ENCODE measurements at regions not wholly inside any gene's neighbourhood (a gene's known extent, or its start where the extent isn't known, plus 50 kb on each side); places are given as distances from the start of the nearest gene placed in this dataset.

GRCh38 chr11:109017489-109017888, 352.6 kb downstream of the DDX10 start:
- TF ChIP-seq TARDBP (IDR thresholded peaks at IDR 0.05) (no peak), SP1 (IDR thresholded peaks at IDR 0.05) (no peak), BHLHE40 (IDR thresholded peaks at IDR 0.05; ENCODE audit: borderline replicate concordance) (no peak), FOXM1 (IDR thresholded peaks at IDR 0.05; ENCODE audit: borderline replicate concordance) (no peak), ARNT (IDR thresholded peaks at IDR 0.05) (no peak), PKNOX1 (IDR thresholded peaks at IDR 0.05) (no peak), NFRKB (IDR thresholded peaks at IDR 0.05) (no peak), ZNF384 (IDR thresholded peaks at IDR 0.05) (no peak), HDGF (IDR thresholded peaks at IDR 0.05; ENCODE audit: borderline replicate concordance) (no peak), SUZ12 (IDR thresholded peaks at IDR 0.05) (no peak), FOXK2 (IDR thresholded peaks at IDR 0.05) (no peak), FOXA1 (IDR thresholded peaks at IDR 0.05) (no peak), LEF1 (IDR thresholded peaks at IDR 0.05; ENCODE audit: borderline replicate concordance) (no peak), CTBP1 (IDR thresholded peaks at IDR 0.05; ENCODE audit: borderline replicate concordance) (no peak), L3MBTL2 (conservative IDR thresholded peaks at IDR 0.05) (no peak)
- DNase-seq (ENCODE audit: extremely low spot score): no peak
- CTCF ChIA-PET: no interaction called here
- POLR2A ChIA-PET: no interaction called here

GRCh38 chr11:109018639-109019038, 353.8 kb downstream of the DDX10 start:
- POLR2A ChIA-PET: no interaction called here

GRCh38 chr11:109019342-109019936, 354.6 kb downstream of the DDX10 start:
- CTCF ChIA-PET: no interaction called here
- no peak for DNase-seq (ENCODE audit: extremely low spot score)
- TF ChIP-seq BHLHE40 (IDR thresholded peaks at IDR 0.05; ENCODE audit: borderline replicate concordance): no peak
- POLR2A ChIA-PET: no interaction called here

More at GRCh38 chr11:109018639-109019038, 353.8 kb downstream of the DDX10 start:
- no peak for TF ChIP-seq TARDBP (IDR thresholded peaks at IDR 0.05)
- TF ChIP-seq SUZ12 (IDR thresholded peaks at IDR 0.05): no peak
- TF ChIP-seq ARNT (IDR thresholded peaks at IDR 0.05): no peak
- TF ChIP-seq FOXM1 (IDR thresholded peaks at IDR 0.05; ENCODE audit: borderline replicate concordance): no peak
- no peak for TF ChIP-seq CTBP1 (IDR thresholded peaks at IDR 0.05; ENCODE audit: borderline replicate concordance)
- no peak for TF ChIP-seq PKNOX1 (IDR thresholded peaks at IDR 0.05)
- TF ChIP-seq HDGF (IDR thresholded peaks at IDR 0.05; ENCODE audit: borderline replicate concordance): no peak
- TF ChIP-seq ZNF384 (IDR thresholded peaks at IDR 0.05): no peak
- TF ChIP-seq ELF4 (IDR thresholded peaks at IDR 0.05): no peak
- TF ChIP-seq FOXA1 (IDR thresholded peaks at IDR 0.05): no peak
- TF ChIP-seq SP1 (IDR thresholded peaks at IDR 0.05): no peak
- no peak for TF ChIP-seq LEF1 (IDR thresholded peaks at IDR 0.05; ENCODE audit: borderline replicate concordance)
- TF ChIP-seq L3MBTL2 (conservative IDR thresholded peaks at IDR 0.05): no peak
- no peak for TF ChIP-seq FOXK2 (IDR thresholded peaks at IDR 0.05)
- CTCF ChIA-PET: no interaction called here
- DNase-seq (ENCODE audit: extremely low spot score): no peak

GRCh38 chr11:109023036-109023435, 358.2 kb downstream of the DDX10 start:
- TF ChIP-seq SP1 (IDR thresholded peaks at IDR 0.05): no peak
- TF ChIP-seq NFRKB (IDR thresholded peaks at IDR 0.05): no peak
- TF ChIP-seq ZNF384 (IDR thresholded peaks at IDR 0.05): no peak
- no peak for TF ChIP-seq SUZ12 (IDR thresholded peaks at IDR 0.05)
- TF ChIP-seq ARNT (IDR thresholded peaks at IDR 0.05): no peak
- no peak for TF ChIP-seq HDGF (IDR thresholded peaks at IDR 0.05; ENCODE audit: borderline replicate concordance)
- no peak for TF ChIP-seq L3MBTL2 (conservative IDR thresholded peaks at IDR 0.05)
- TF ChIP-seq ELF4 (IDR thresholded peaks at IDR 0.05): no peak
- no peak for TF ChIP-seq LEF1 (IDR thresholded peaks at IDR 0.05; ENCODE audit: borderline replicate concordance)
- no peak for TF ChIP-seq CTBP1 (IDR thresholded peaks at IDR 0.05; ENCODE audit: borderline replicate concordance)
- no peak for TF ChIP-seq TARDBP (IDR thresholded peaks at IDR 0.05)
- no peak for TF ChIP-seq FOXM1 (IDR thresholded peaks at IDR 0.05; ENCODE audit: borderline replicate concordance)
- no peak for TF ChIP-seq FOXA1 (IDR thresholded peaks at IDR 0.05)
- no peak for TF ChIP-seq PKNOX1 (IDR thresholded peaks at IDR 0.05)
- ChIA-PET POLR2A (no interaction called here), CTCF (no interaction called here)
- DNase-seq (ENCODE audit: extremely low spot score): no peak

- CTCF ChIA-PET: no interaction called here
- TF ChIP-seq ARNT (IDR thresholded peaks at IDR 0.05): no peak
- no peak for TF ChIP-seq ELF4 (IDR thresholded peaks at IDR 0.05)
- no peak for TF ChIP-seq LEF1 (IDR thresholded peaks at IDR 0.05; ENCODE audit: borderline replicate concordance)
- no peak for TF ChIP-seq L3MBTL2 (conservative IDR thresholded peaks at IDR 0.05)
- no peak for TF ChIP-seq SP1 (IDR thresholded peaks at IDR 0.05)
- no peak for TF ChIP-seq HDGF (IDR thresholded peaks at IDR 0.05; ENCODE audit: borderline replicate concordance)
- TF ChIP-seq FOXA1 (IDR thresholded peaks at IDR 0.05): no peak
- POLR2A ChIA-PET: no interaction called here
- no peak for DNase-seq (ENCODE audit: extremely low spot score)
These were observed 362.1 kb downstream of the DDX10 start for GRCh38 chr11:109026891-109027489.

GRCh38 chr11:109027851-109028250, 363.0 kb downstream of the DDX10 start:
- TF ChIP-seq ELF4 (IDR thresholded peaks at IDR 0.05): no peak
- no peak for TF ChIP-seq L3MBTL2 (conservative IDR thresholded peaks at IDR 0.05)
- no peak for TF ChIP-seq FOXA1 (IDR thresholded peaks at IDR 0.05)
- no peak for TF ChIP-seq NFRKB (IDR thresholded peaks at IDR 0.05)
- TF ChIP-seq LEF1 (IDR thresholded peaks at IDR 0.05; ENCODE audit: borderline replicate concordance): no peak
- no peak for TF ChIP-seq BHLHE40 (IDR thresholded peaks at IDR 0.05; ENCODE audit: borderline replicate concordance)
- no peak for TF ChIP-seq SP1 (IDR thresholded peaks at IDR 0.05)
- TF ChIP-seq FOXK2 (IDR thresholded peaks at IDR 0.05): no peak
- DNase-seq (ENCODE audit: extremely low spot score): no peak
- ChIA-PET POLR2A (no interaction called here), CTCF (no interaction called here)
